Lower leg skin (tissue), 3 donors: ENCODE measurements at regions not wholly inside any gene's neighbourhood (a gene's known extent, or its start where the extent isn't known, plus 50 kb on each side); places are given as distances from the start of the nearest gene placed in this dataset.

Experiments used
- POLR2A ChIP-seq, 2 donors: fragments of 450-650 bp; IDR thresholded peaks; one replicate each; pipeline ENCODE4 v1.6.1; 2016 to 2017; ENCODE audit warnings: antibody characterized with exemption in 2 of 2, mild to moderate bottlenecking in 1 of 2, moderate library complexity in 1 of 2
- TF ChIP-seq, protein P1 (sequence below), 3 donors: fragments of 450-650 bp; IDR thresholded peaks; one replicate each; pipeline ENCODE4 v1.5.1; 2016; ENCODE audit warnings: antibody characterized with exemption in 3 of 3, mild to moderate bottlenecking in 3 of 3, moderate library complexity in 2 of 3

DNA sequence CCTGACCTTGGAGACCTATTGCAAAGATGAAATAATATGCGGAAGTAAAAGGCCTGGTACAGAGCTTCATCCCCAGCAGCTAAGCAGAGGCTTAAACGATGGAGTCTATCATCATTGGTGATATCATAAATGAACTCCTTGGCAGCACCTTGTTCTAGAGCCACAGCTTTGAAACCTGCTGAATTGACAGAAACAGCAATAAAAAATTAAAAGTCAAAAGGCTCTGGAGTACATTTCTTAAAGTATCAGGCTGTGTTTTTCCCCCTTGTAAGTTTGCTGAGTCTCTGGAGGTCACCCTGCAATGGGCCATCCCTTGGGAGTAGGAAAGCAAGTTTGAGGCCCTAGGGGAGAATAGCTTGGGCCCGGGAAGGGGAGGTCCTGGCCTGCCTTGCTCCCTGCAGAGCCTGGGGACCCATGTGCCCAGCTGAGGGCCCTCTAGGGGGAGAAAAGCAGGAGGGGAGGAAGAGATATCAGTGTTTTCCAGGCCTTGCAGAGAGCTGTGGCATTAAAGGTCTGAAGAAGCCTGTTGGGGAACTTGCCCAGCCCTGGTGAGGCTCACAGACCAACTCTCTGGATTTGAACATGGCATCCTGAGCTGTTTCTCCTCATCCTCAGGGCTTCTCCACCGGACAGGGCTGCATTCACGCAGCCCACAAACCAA is 416.1 kb downstream of the ZNF536 start:
- TF ChIP-seq, protein P1, sequence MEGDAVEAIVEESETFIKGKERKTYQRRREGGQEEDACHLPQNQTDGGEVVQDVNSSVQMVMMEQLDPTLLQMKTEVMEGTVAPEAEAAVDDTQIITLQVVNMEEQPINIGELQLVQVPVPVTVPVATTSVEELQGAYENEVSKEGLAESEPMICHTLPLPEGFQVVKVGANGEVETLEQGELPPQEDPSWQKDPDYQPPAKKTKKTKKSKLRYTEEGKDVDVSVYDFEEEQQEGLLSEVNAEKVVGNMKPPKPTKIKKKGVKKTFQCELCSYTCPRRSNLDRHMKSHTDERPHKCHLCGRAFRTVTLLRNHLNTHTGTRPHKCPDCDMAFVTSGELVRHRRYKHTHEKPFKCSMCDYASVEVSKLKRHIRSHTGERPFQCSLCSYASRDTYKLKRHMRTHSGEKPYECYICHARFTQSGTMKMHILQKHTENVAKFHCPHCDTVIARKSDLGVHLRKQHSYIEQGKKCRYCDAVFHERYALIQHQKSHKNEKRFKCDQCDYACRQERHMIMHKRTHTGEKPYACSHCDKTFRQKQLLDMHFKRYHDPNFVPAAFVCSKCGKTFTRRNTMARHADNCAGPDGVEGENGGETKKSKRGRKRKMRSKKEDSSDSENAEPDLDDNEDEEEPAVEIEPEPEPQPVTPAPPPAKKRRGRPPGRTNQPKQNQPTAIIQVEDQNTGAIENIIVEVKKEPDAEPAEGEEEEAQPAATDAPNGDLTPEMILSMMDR (IDR thresholded peaks at IDR 0.05) = no peak
- TF ChIP-seq POLR2A (IDR thresholded peaks at IDR 0.05) = no peak
